ENCODE measurements at regions not wholly inside any gene's neighbourhood (a gene's known extent, or its start where the extent isn't known, plus 50 kb on each side); places are given as distances from the start of the nearest gene placed in this dataset.

GRCh38 chr2:2879071-2879470 is 498.5 kb downstream of the EIPR1 start:
- peaks cover 0 to 3% (median 0%) of the 10 kb centered on the region in 4 donors for H3K27me3 ChIP-seq (ENCODE audit: control insufficient read depth in 4 of 4, insufficient read depth in 4 of 4, low read length in 3 of 4)
- H3K9me3 ChIP-seq (ENCODE audit: control insufficient read depth in 4 of 4, low read length in 3 of 4), result peaks cover 0 to 13% (median 4%) of the 10 kb centered on the region in 4 donors
- no peak for DNase-seq (ENCODE audit: low spot score)
- no peaks in the 10 kb centered on the region for H3K4me1 ChIP-seq (ENCODE audit: control insufficient read depth in 4 of 4, insufficient read depth in 4 of 4, low read length in 3 of 4)
- H3K27ac ChIP-seq (ENCODE audit: low read depth in 1 of 2, low read length in 2 of 2), result no peak overlapping the region
- no peaks in the 10 kb centered on the region for H3K36me3 ChIP-seq (ENCODE audit: control insufficient read depth in 4 of 4, insufficient read depth in 3 of 4, low read depth in 1 of 4, low read length in 3 of 4)
- H3K4me3 ChIP-seq (ENCODE audit: low read depth in 1 of 3, low read length in 3 of 3), result no peak overlapping the region
- H3K9ac ChIP-seq (ENCODE audit: low read depth in 1 of 2, low read length in 2 of 2), result no peak overlapping the region
- TF ChIP-seq JUND (IDR thresholded peaks at IDR 0.05), result no peak
- TF ChIP-seq NR2F2 (IDR thresholded peaks at IDR 0.05), result no peak

- Histone ChIP-seq H3K9ac (ENCODE audit: low read depth in 1 of 2, low read length in 2 of 2) (no peak overlapping the region), H3K27ac (ENCODE audit: low read depth in 1 of 2, low read length in 2 of 2) (no peak overlapping the region), H3K36me3 (ENCODE audit: control insufficient read depth in 4 of 4, insufficient read depth in 3 of 4, low read depth in 1 of 4, low read length in 3 of 4) (no peaks in the 10 kb centered on the region), H3K4me3 (ENCODE audit: low read depth in 1 of 3, low read length in 3 of 3) (no peak overlapping the region), H3K4me1 (ENCODE audit: control insufficient read depth in 4 of 4, insufficient read depth in 4 of 4, low read length in 3 of 4) (no peaks in the 10 kb centered on the region), H3K27me3 (ENCODE audit: control insufficient read depth in 4 of 4, insufficient read depth in 4 of 4, low read length in 3 of 4) (peaks cover 0 to 3% (median 0%) of the 10 kb centered on the region in 4 donors), H3K9me3 (ENCODE audit: control insufficient read depth in 4 of 4, low read length in 3 of 4) (peaks cover 0 to 5% (median 4%) of the 10 kb centered on the region in 4 donors)
- no peak for DNase-seq (ENCODE audit: low spot score)
- TF ChIP-seq TAF1 (conservative IDR thresholded peaks at IDR 0.05), result no peak
- no peak for TF ChIP-seq JUND (IDR thresholded peaks at IDR 0.05)
- no peak for TF ChIP-seq RXRA (IDR thresholded peaks at IDR 0.05)
- TF ChIP-seq HNF4A (conservative IDR thresholded peaks at IDR 0.05), result no peak
- no peak for TF ChIP-seq SP1 (IDR thresholded peaks at IDR 0.05)
- TF ChIP-seq ZBTB33 (IDR thresholded peaks at IDR 0.05), result no peak
- no peak for TF ChIP-seq ATF3 (IDR thresholded peaks at IDR 0.05)
- TF ChIP-seq CTCF (IDR thresholded peaks at IDR 0.05; ENCODE audit: low read depth, low read length, missing input control), result no peak
- no peak for TF ChIP-seq HNF4G (IDR thresholded peaks at IDR 0.05)
- no peak for TF ChIP-seq FOXA1 (IDR thresholded peaks at IDR 0.05)
- no peak for TF ChIP-seq NR2F2 (IDR thresholded peaks at IDR 0.05)
- TF ChIP-seq MAX (IDR thresholded peaks at IDR 0.05), result no peak
- no peak for TF ChIP-seq REST (IDR thresholded peaks at IDR 0.05)
- TF ChIP-seq GABPA (IDR thresholded peaks at IDR 0.05 in 1 of 2, conservative IDR thresholded peaks at IDR 0.05 in 1 of 2), result no peak
- no peak for TF ChIP-seq FOXA2 (IDR thresholded peaks at IDR 0.05)
- 88% methylated on average over 13 of the region's 13 CpGs for WGBS
Observed at GRCh38 chr2:2877427-2877826, 500.2 kb downstream of the EIPR1 start.

Data from liver (tissue), 8 donors.